NCI-H82 (cell line): ENCODE measurements at regions not wholly inside any gene's neighbourhood (a gene's known extent, or its start where the extent isn't known, plus 50 kb on each side); places are given as distances from the start of the nearest gene placed in this dataset.
"Not testable (repeated sequence)": the region's sequence is repeated elsewhere in the genome, so short reads cannot be mapped to it uniquely, and the experiment has no call there.

Experiments
- DNase-seq: peaks from one replicate; lab custom pipeline; 2025; lab: John Stamatoyannopoulos, UW

DNA sequence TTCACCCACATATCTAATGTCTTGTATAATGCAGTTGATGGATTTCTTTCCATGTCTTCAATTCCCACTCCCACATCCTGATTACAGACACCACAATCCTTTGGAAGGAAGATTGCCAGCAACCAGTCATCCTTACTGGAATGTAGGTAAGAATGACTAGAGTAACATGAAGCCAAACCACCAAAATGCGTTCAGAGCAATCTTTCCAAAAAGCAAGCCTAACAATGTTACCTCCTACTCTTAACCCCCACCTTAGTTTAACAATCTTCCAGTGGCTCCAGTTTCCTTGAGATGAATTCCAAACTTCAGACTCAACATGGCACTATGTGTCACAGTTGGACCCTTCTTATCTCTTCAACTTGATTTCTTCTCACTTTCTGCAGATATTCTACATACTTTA is 685.6 kb downstream of the DOK5 start:
- DNase-seq, result no peak

DNA sequence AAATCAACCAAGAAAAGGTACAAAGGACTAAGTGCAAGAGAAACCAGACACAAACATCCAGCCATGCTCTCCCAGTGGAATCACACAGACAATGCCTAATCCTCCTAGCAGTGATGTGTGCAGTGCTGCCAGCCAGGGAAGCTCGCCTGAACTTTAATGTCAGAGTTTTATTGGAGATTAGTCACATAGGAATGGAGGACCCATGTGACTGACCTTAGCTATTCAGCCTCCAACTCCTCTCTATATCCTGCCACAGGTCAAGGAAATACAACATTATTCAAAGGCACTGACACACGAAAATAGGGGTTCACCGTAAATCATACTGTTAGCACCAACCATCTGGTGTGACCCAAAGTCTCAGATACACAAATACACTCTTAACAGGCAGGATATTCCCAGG is 684.6 kb downstream of the DOK5 start:
- DNase-seq, result peak; percentile 8

DNA sequence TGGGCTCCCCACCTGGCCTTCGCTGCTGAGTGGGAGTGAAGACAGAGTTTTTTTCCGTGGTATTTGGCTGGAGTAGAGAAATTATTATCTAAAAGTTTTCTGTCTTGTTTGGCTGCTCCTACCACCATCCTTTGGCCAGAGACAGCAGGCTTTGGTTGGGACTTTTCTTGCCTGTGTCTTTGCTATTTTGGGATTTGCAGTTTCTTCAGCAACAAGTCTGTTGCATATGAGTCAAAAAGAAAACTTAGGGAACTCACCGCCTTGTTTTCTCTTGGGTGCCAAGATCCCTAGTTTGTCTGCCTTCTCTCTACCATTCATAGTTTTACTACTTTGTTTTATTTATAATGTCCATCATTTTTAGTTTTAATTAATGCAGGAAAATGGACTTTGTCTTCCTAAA is 683.8 kb downstream of the DOK5 start:
- DNase-seq, result no peak

DNA sequence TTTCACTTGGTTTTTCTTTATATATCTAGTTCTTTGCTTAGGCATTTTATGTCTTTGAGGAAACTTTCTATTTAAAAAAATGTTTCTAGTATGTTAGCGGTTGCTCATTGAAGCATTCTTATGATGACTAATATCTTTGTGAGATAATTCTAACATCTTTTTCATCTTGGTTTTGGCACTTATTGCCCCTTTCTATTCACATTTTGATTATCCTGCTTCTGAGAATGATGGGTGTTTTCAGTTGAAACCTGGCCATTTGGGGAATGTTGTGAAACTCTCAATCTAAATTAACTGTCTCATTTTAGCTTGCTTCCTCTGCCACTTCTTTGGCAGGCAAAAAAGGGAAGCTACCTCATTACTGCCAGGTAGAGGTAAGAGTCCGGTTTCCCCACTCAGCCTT is 683.1 kb downstream of the DOK5 start:
- no peak for DNase-seq

DNA sequence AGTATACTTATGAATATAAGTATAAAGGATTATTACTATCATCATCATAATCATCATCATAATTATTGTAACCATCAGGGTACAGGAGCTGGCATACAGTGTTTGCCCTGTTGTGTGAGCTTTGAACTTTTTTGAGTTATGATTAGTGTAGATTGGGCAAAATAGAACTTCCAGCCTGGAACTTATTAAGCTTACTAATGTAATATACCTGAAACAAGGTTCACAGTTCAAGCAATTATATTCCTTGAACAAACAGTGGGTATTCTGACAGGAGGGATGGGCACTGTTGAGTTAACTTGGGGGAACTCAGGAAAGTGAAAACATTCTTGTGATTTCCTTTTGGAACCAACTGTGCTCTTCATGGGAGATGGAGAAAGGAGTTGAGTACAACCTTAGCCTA is 680.0 kb downstream of the DOK5 start:
- DNase-seq, result no peak

DNA sequence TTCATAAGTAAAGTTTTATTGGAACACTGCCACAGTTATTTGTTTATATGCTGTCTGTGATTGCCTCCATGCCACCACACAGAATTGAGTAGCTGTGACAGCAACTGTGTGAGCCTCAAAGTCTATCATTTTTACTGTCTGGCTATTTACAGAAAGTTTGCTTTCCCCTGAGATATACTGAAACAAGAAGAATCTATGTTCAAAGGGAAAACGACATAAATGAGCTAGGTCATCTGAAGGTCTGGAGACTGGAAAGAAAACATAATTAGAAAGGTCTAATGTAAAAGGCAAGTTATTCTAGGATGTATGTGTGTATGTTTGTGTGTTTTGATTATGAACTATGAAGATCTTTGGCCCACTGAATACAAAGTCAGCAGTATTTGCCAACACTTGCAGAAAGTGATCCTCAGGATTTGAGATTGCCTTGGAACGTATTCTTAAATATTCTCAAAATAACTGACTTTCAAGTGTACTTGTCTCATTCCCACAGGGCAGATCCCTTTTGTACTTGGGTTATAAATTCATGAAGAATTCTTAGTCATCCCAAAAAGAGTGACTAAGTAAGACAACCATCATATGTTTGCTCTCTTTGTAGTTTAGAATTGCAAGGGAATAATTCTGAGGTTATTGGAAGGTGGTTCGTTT is 677.7 kb downstream of the DOK5 start:
- no peak for DNase-seq

DNA sequence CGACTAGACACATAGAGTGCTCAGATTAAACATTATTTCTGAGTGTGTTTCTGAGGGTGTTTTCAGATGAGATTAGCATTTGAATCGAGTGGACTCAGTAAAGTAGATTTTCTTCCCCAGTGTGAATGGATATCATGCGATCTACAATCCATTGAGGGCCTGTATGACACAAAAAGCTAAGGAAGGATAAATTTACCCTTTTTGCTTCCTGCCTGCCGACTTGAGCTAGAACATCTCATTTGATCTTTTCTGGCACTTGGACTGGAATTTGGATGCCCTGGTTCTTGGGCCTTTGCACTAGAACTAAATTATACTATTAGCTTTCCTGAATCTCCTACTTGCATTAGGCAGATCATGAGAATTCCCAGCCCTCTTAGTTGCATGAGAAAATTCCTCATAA is 675.8 kb downstream of the DOK5 start:
- DNase-seq, result no peak

DNA sequence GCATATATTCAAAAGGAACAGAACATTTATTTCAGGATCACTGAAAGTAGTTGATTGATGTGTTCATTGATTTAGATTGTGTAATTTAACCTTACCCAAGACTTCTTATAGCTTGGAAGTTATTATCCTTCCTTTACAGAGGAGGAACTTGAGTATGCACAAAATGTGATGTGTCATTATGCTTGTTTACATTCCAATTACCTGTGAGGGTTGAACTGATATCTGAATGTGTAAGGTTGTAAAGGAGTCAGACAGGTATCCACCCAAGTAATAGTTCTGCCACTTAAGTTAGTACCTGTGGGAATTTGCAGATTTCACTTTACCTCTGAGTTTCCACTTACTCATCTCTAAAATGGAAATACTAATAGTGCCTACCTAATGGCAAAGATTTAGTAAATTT is 668.2 kb downstream of the DOK5 start:
- no peak for DNase-seq

DNA sequence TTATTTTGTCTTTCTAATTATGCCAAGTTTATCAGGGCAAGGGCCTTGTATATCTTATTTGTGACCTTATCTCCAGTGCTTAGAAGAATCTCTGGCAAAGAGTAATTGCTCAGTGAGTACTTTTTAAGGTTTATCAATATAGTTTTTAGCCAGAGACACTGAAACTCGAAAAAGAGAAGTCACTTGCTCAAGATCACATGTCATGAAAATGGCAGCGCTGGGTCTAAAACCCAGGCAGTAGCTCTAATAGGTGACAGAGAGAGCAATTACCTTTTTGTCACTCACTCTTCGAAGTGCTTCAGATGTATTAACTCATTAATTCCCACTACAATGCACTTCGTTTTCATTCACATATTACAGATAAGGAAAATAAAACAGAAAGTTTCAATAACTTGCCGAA is 667.5 kb downstream of the DOK5 start:
- no peak for DNase-seq

DNA sequence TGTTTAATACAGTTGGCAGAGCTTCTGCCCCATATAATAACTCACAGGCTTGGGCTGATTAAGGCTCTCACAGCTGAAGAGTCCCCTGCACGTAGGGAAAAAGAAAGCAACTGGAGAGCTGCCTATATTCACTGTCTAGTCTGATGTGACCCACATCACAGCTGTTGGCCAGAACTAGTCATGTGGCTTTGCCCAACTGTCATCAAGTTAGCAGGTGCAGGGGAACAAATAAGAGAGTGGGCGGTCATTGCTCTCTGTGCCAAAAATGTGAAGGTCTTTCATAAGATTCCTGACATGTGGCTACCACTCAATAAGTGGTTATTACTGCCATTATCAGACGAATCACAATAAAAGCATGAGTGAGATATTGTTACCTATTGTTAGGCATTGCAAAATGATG is 665.2 kb downstream of the DOK5 start:
- no peak for DNase-seq

DNA sequence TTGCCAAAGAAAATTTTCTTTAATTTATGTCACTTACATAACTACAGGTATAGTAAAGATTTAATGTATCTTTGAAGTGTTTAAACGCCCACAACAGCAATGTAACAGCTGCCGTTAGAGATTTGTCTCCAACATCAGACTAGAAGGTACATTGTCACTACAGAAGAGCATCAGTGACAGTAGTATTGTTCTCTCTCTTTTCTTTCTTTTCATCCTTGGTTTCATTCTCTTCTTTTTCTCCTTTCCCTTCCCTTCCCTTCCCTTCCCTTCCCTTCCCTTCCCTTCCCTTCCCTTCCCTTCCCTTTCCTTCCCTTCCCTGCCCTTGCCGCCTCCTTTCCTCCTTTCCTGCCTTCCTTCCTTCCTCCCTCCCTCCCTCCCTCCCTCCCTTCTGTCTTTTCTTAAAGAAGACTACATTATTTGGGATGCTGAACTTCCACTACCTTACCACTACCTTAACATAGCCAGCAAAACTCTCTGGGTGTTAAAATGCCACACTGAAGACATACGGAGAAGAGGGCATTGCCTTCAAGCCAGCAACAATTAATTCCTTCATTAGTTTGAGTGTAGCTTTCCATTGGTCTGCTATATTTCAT is 663.9 kb downstream of the DOK5 start:
- no peak for DNase-seq

DNA sequence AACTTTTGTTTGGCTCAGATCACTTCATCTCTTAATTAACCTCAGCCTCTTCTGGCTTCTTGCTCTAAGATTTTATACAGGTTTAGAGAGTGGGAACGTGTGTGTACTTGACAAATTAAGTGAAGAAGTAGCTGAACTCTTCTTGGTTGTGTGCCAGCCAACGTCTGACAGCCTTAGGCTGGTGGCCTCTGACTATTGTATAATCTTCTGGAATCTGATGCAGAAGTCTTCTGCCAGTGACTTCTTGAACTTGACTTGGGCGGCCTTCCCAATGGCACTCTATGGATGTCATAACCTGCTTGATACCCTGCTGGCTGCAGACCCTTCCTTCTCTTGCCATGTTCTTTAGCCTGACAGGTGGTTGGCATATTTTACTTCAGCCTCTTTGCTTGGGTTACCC is 660.5 kb downstream of the DOK5 start:
- no peak for DNase-seq

DNA sequence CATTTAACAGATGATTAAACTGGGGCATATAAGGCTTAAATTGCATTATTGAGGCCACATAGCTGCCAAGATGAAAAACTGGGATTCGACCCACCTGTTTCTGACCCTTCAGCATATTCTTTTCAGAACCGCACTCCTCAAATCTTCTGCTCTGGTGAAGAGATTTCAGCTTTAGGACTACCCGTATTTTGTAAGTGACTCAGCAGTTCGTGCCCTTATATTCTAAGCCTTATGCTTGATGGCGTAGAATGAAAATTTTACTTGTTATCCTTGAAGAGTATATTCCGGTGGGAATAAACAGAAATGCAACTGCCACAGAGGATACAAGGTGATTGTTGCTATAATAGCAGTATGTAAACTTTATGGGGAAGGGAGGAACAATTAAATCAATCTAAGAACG is 657.1 kb downstream of the DOK5 start:
- no peak for DNase-seq

DNA sequence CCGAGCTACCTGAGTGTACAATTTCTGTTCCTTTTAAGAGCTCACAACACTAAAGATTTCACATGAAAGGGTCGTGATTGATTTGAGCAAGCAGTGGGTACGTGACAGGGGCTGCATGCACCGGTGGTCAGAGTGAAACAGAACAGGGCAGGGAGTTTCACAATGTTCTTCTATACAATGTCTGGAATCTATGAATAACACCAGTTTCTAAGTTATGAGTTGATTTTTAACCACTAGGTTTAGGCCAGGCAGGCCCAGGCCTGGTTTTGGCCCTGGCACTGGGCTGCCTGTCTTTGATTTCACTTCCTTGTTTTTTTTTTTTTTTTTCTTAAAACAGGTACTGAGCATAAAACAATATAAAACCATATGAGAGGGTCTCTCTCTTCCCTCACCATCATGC is 642.2 kb downstream of the DOK5 start:
- DNase-seq, result not testable (repeated sequence)

DNA sequence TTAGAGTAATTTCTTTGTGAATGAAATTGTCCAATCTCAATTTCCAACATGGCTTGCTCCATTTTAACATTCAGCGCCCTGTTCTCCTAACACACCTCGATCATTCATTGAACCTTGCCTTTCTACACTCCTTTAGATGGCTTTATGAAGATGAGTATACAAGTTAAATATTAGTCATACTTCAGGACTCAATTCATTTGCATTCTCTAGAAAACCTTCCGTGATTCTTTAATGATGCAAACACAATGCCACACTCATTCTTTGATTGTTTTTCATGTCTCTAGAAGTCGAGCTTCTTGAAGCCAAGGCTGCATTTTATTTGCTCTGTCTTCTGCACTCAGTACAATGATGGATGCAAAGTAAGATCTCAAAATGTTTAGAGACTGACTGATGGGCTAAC is 641.2 kb downstream of the DOK5 start:
- DNase-seq, result no peak

DNA sequence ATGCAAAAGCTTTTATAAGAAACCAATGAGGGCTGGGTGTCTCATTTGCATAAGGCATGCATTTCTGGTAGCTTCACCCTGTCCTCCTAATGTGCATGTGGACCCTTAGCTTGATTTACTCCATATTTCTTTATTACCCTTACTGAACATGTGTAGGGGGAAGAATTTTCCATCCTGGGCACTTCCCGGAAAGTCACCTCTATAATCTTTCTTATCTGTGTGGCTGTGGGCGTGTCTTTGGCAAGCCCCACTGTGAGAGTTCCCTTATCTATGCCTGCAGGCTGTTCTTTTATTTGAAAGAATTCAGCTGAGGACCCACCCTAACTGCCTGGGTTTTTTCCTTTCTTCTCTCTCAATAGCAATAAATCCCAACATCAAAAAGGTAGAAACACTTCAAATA is 627.8 kb downstream of the DOK5 start:
- DNase-seq, result no peak

DNA sequence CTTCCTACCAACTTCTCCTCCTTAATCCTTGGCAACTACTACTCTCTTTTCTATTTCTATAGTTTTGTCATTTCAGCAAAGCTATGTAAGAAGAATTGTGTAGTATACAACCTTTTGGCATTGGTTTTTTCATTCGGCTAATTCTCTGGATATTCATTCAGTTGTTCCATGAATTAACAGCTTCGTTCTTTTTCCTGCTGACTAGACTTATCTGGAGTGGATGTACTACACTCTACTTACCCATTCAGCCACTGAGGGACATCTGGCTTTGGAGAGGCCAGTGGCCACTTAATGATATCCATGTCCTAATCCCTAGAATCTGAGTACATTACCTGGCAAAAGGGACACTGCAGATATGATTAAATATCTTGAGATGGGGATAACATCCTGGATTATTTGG is 623.9 kb downstream of the DOK5 start:
- no peak for DNase-seq

DNA sequence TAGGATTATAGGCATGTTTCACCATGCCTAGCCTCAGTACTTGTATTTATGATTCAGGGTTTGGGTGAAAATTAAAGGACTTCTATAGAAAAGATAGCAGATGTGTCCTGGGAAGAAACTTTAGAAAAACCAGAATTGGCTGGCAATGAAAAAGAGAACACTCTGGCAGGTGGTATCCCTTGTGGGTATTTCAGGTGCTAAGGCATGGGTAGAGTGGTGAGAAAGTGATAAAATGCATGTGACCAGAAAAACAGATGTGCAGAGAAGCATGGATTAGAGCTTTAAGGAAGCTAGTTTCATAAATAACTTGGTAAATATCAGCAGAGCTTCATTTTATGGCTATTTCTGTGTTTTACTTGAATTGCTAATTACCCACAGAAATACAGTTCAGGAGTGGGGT is 622.2 kb downstream of the DOK5 start:
- no peak for DNase-seq

DNA sequence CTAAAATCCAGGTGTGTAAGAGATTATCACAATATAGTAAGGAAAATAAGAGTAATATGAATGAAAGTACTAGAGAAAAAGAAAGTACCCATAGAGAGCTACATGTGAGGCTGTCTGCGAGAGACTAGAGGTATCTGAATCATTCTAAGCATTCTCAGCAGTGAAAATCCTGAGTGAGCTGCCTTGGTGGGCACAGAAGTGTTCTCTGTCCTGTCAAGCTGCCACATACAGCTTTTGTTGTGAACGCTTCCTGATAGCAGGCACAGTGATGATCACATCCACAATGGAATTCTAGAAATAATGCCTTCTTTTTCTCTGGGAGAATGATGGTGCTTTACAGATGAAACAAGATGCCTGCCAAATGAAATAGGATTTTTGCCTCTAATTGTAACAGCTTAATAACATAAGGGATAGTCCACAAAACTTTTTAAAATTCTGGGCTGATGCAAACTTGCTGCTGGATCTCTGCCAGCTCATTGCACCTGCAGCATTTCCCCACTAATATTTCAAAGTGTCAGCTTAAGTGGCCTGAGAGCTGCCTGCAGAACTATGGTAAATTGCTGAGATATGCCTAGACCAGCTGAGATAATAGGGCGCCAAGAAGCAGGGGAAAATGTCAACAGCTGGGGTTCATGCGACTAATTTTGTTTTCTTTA is 620.5 kb downstream of the DOK5 start:
- no peak for DNase-seq

DNA sequence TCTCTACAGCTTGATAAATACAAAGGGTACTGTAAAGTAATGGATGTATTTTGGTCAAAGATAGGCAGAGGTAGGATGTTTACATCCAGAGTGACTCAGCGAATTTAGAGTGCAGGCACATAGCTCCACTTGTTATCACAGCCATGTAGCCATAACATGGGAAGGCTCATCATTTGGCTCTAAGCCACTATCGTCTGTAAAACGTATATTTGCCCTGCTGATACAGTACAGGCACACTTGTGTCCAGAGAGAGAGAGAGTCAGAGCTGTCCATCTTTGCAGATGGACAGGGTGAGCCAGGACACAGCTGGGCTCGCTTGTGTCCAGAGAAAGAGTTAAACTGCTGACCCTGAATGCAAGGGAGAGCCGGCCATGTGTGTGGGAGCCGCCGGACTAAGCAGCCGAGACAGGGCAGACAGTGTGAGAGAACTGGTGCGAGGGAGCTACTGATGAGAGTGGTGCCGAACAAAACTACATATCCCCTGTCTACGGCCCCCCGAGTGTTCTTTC is 619.0 kb downstream of the DOK5 start:
- no peak for DNase-seq

DNA sequence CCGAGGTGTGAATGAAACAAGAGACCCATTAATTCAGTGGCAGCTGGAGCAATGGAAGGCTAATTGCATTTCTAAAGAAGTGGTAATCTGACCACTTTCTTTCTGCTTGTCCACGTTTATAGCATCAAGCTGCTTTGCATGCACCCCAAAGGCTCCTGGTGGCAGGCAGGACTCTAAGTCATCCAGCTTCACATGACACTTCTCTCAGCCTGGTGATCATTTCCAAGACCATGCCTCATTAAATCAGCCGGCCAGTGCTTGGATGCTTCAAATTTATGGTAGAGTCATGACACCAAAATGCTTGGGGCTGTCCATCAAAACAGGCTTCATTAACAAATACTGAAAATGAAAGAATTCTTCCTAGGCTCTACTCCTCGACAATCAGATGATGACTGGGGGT is 614.9 kb downstream of the DOK5 start:
- DNase-seq, result no peak

DNA sequence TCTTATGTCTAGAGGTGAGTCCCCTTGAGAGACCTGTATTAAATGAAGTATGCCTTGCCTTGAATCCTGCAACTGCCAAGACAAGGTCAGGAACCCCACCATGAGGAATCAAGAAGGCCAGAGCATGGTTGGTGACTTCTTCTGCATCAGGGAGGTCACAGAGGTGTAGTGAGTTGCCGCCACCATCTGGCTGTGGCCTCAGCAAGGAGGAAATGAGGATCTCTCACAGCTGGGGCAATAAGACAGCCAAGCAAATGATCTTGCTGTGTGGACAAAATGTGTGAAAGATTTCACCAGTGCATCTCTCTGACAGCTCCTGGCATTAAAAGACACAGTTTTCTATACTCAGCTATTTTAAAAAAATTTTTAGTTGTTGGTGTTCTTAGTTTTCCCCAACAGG is 611.0 kb downstream of the DOK5 start:
- no peak for DNase-seq

DNA sequence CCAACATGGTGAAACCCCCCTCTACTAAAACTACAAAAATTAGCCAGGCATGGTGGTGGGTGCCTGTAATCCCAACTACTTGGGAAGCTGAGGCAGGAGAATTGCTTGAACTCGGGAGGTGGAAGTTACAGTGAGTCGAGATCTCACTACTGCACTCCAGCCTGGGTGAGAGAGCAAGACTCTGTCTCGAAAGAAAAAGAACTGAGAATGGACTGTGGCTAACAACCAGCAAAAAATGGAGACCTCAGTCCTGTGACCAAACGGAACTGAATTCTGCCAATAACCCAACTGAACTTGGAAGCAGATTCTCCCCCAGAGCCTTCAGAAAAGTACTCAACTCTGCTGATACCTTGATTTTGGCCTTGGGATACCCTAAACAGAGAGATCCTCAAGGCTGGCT is 604.5 kb downstream of the DOK5 start:
- DNase-seq, result no peak
